ENCODE measurements at regions not wholly inside any gene's neighbourhood (a gene's known extent, or its start where the extent isn't known, plus 50 kb on each side); places are given as distances from the start of the nearest gene placed in this dataset.

DNA sequence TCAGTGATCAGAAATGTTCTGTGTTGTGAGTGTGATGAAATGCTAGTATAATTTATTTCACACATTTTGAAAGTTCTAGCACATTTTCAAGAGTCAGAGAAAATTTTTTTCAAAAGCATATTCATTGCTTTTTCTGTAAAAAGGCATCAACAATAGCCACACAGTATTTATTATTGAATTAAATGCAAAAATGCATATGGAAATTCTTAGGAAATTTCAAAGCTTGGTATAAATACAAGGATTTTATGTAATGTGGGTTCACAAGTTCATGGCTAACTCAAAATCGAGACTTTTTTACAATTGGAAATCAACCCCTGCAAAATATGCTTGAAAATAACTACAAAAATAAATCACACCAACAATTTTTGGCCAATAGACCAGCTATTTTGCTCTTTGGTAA is 302.0 kb upstream of the ECI2 start:
- Histone ChIP-seq H3K79me2 (ENCODE audit: insufficient read depth, low read depth) (no peaks in the 10 kb centered on the region), H3K4me3 (IDR thresholded peaks at IDR 0.05; ENCODE audit: insufficient read depth, low read depth, low read length) (no peak overlapping the region), H3K36me3 (ENCODE audit: insufficient read depth) (no peaks in the 10 kb centered on the region), H3K27me3 (ENCODE audit: insufficient read depth, low read depth) (no peaks in the 10 kb centered on the region), H3K27ac (no peak overlapping the region), H3K9ac (no peak overlapping the region), H3K4me2 (no peak overlapping the region), H3K4me1 (ENCODE audit: low read depth, poor library complexity, severe bottlenecking) (no peaks in the 10 kb centered on the region), H4K20me1 (ENCODE audit: insufficient read depth) (no peaks in the 10 kb centered on the region), H2AFZ (ENCODE audit: low read depth) (no peak overlapping the region)
- TF ChIP-seq, protein P1, sequence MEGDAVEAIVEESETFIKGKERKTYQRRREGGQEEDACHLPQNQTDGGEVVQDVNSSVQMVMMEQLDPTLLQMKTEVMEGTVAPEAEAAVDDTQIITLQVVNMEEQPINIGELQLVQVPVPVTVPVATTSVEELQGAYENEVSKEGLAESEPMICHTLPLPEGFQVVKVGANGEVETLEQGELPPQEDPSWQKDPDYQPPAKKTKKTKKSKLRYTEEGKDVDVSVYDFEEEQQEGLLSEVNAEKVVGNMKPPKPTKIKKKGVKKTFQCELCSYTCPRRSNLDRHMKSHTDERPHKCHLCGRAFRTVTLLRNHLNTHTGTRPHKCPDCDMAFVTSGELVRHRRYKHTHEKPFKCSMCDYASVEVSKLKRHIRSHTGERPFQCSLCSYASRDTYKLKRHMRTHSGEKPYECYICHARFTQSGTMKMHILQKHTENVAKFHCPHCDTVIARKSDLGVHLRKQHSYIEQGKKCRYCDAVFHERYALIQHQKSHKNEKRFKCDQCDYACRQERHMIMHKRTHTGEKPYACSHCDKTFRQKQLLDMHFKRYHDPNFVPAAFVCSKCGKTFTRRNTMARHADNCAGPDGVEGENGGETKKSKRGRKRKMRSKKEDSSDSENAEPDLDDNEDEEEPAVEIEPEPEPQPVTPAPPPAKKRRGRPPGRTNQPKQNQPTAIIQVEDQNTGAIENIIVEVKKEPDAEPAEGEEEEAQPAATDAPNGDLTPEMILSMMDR (conservative IDR thresholded peaks at IDR 0.05; ENCODE audit: low read depth, low read length), result no peak

DNA sequence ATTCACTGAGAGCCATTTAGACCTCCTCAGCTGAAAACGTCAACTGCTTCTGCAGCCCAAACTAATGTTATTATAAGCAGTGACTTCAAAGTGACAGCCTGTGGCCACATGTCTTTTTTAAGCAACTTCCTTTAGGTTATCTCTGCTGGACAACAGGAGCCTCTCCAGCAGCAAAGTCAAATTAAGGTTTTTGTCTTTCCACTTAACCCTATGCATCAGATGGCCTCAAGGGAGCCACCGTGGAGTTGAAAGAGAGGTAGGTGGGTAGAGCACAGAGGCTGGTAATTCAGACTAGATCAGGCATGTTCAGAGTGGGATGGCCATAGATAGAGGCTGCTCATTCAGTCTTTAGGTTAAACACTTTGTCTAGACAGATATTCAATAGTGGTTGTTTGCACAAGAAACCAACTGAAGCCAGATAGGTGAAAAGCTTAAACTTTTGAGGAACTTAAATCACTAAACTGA is 300.6 kb upstream of the ECI2 start:
- no peaks in the 10 kb centered on the region for H3K27me3 ChIP-seq (ENCODE audit: insufficient read depth, low read depth)
- H3K4me2 ChIP-seq, result no peak overlapping the region
- no peak overlapping the region for H2AFZ ChIP-seq (ENCODE audit: low read depth)
- H3K4me1 ChIP-seq (ENCODE audit: low read depth, poor library complexity, severe bottlenecking), result no peaks in the 10 kb centered on the region
- H3K4me3 ChIP-seq (IDR thresholded peaks at IDR 0.05; ENCODE audit: insufficient read depth, low read depth, low read length), result no peak overlapping the region
- H4K20me1 ChIP-seq (ENCODE audit: insufficient read depth), result no peaks in the 10 kb centered on the region
- TF ChIP-seq, protein P1 (conservative IDR thresholded peaks at IDR 0.05; ENCODE audit: low read depth, low read length), result no peak
- H3K36me3 ChIP-seq (ENCODE audit: insufficient read depth), result no peaks in the 10 kb centered on the region
- H3K79me2 ChIP-seq (ENCODE audit: insufficient read depth, low read depth), result no peaks in the 10 kb centered on the region
- H3K9ac ChIP-seq, result no peak overlapping the region
- no peak overlapping the region for H3K27ac ChIP-seq

DNA sequence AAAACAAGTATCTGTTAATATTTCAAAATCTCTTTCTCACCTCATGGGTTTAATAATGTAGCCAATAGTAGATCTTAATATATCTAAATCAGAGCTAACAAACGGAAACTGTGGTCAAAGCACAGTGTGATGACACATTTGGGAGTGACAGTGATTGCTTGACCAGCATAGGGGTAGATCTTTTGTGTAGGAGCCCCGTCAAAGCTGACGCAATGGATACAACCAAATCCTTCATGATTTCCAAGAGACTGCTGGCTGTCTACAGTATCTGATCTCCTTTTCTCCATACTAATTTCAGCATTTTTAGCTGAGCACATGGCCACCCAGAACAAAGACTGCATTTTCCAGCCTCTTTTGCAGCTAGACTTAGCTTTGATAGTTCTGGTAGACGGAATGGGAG is 299.3 kb upstream of the ECI2 start:
- Histone ChIP-seq H3K4me1 (ENCODE audit: low read depth, poor library complexity, severe bottlenecking) (no peaks in the 10 kb centered on the region), H3K27me3 (ENCODE audit: insufficient read depth, low read depth) (no peaks in the 10 kb centered on the region), H4K20me1 (ENCODE audit: insufficient read depth) (no peaks in the 10 kb centered on the region), H3K9ac (no peak overlapping the region), H3K36me3 (ENCODE audit: insufficient read depth) (no peaks in the 10 kb centered on the region), H3K4me2 (no peak overlapping the region), H3K27ac (no peak overlapping the region), H3K79me2 (ENCODE audit: insufficient read depth, low read depth) (no peaks in the 10 kb centered on the region), H3K4me3 (IDR thresholded peaks at IDR 0.05; ENCODE audit: insufficient read depth, low read depth, low read length) (no peak overlapping the region), H2AFZ (ENCODE audit: low read depth) (no peak overlapping the region)
- TF ChIP-seq, protein P1 (conservative IDR thresholded peaks at IDR 0.05; ENCODE audit: low read depth, low read length), result no peak

DNA sequence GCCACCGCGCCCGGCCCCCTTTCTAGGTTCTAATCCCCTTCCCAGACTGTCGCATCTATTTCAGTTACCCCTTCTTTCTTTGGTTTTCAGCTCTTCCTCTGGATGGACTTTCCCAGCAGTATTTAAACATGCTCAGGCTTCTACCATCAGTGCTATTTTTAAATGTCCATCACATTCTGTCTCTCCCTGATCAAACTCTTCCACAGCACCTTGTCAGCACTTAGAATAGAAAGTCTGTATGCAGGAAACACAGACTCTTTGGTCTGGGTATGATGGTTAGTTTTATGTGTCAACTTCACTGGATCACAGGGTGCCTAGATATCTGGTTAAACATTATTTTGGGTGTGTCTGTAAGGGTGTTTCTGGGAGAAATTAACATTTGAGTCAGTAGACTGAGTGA is 297.8 kb upstream of the ECI2 start:
- no peaks in the 10 kb centered on the region for H3K36me3 ChIP-seq (ENCODE audit: insufficient read depth)
- no peak overlapping the region for H2AFZ ChIP-seq (ENCODE audit: low read depth)
- no peaks in the 10 kb centered on the region for H3K27me3 ChIP-seq (ENCODE audit: insufficient read depth, low read depth)
- no peak overlapping the region for H3K27ac ChIP-seq
- H3K4me3 ChIP-seq (IDR thresholded peaks at IDR 0.05; ENCODE audit: insufficient read depth, low read depth, low read length), result no peak overlapping the region
- H3K9ac ChIP-seq, result no peak overlapping the region
- no peaks in the 10 kb centered on the region for H3K4me1 ChIP-seq (ENCODE audit: low read depth, poor library complexity, severe bottlenecking)
- no peaks in the 10 kb centered on the region for H3K79me2 ChIP-seq (ENCODE audit: insufficient read depth, low read depth)
- H3K4me2 ChIP-seq, result no peak overlapping the region
- no peaks in the 10 kb centered on the region for H4K20me1 ChIP-seq (ENCODE audit: insufficient read depth)
- TF ChIP-seq, protein P1 (conservative IDR thresholded peaks at IDR 0.05; ENCODE audit: low read depth, low read length), result no peak

Measured in KMS-11 (cell line).